ENCODE measurements at regions not wholly inside any gene's neighbourhood (a gene's known extent, or its start where the extent isn't known, plus 50 kb on each side); places are given as distances from the start of the nearest gene placed in this dataset.

- H3K9me3 ChIP-seq (replicated peaks; ENCODE audit: control insufficient read depth, insufficient read depth, low read depth, low read length): no peaks in the 10 kb centered on the region
- no peak for FAIRE-seq
- CTCF ChIA-PET (ENCODE audit: low intra/inter-chr PET ratio): no interaction called here
These were observed 62.7 kb upstream of the EDNRA start for GRCh38 chr4:147418226-147418625.

More at GRCh38 chr4:147418226-147418625, 62.7 kb upstream of the EDNRA start:
- no peaks in the 10 kb centered on the region for H3K79me2 ChIP-seq (ENCODE audit: control insufficient read depth, insufficient read depth, low read length)
- intact Hi-C loops (cut with micrococcal nuclease): no loop called here
- POLR2A ChIA-PET: no interaction called here
- in situ Hi-C loops (cut with MboI): no loop called here
- H3K9ac ChIP-seq (ENCODE audit: insufficient read depth in 1 of 2, low read depth in 2 of 2, low read length in 2 of 2): no peak overlapping the region
- H2AFZ ChIP-seq (ENCODE audit: low read depth, low read length): no peak overlapping the region
- no peaks in the 10 kb centered on the region for H3K4me1 ChIP-seq (replicated peaks in 1 of 2; ENCODE audit: control insufficient read depth in 2 of 2, insufficient read depth in 2 of 2, low read length in 2 of 2)
- H4K20me1 ChIP-seq (replicated peaks; ENCODE audit: control insufficient read depth, insufficient read depth, low read length): no peaks in the 10 kb centered on the region
- H3K4me3 ChIP-seq: no peak overlapping the region
- H3K4me2 ChIP-seq (ENCODE audit: insufficient read depth, low read length): no peak overlapping the region
- DNase-seq (ENCODE audit: extremely low read depth in 1 of 4, low spot score in 3 of 4) (no peak), ATAC-seq (no peak)
- no peaks in the 10 kb centered on the region for H3K36me3 ChIP-seq (ENCODE audit: control insufficient read depth, insufficient read depth, low read length)
- TF ChIP-seq MEF2D (tag; conservative IDR thresholded peaks at IDR 0.05; ENCODE audit: low read depth) (no peak), JUNB (CRISPR knock-in tag; conservative IDR thresholded peaks at IDR 0.05) (no peak), MECOM (CRISPR knock-in tag; IDR thresholded peaks at IDR 0.05) (no peak), MYNN (IDR thresholded peaks at IDR 0.05) (no peak), MYNN (CRISPR knock-in tag; IDR thresholded peaks at IDR 0.05) (no peak), U2AF1 (optimal IDR thresholded peaks at IDR 0.05; ENCODE audit: low read depth, low read length) (no peak), PHF20 (IDR thresholded peaks at IDR 0.05; ENCODE audit: partially characterized antibody) (no peak), STAT5B (CRISPR knock-in tag; IDR thresholded peaks at IDR 0.05) (no peak)
- TF ChIP-seq, protein P1, sequence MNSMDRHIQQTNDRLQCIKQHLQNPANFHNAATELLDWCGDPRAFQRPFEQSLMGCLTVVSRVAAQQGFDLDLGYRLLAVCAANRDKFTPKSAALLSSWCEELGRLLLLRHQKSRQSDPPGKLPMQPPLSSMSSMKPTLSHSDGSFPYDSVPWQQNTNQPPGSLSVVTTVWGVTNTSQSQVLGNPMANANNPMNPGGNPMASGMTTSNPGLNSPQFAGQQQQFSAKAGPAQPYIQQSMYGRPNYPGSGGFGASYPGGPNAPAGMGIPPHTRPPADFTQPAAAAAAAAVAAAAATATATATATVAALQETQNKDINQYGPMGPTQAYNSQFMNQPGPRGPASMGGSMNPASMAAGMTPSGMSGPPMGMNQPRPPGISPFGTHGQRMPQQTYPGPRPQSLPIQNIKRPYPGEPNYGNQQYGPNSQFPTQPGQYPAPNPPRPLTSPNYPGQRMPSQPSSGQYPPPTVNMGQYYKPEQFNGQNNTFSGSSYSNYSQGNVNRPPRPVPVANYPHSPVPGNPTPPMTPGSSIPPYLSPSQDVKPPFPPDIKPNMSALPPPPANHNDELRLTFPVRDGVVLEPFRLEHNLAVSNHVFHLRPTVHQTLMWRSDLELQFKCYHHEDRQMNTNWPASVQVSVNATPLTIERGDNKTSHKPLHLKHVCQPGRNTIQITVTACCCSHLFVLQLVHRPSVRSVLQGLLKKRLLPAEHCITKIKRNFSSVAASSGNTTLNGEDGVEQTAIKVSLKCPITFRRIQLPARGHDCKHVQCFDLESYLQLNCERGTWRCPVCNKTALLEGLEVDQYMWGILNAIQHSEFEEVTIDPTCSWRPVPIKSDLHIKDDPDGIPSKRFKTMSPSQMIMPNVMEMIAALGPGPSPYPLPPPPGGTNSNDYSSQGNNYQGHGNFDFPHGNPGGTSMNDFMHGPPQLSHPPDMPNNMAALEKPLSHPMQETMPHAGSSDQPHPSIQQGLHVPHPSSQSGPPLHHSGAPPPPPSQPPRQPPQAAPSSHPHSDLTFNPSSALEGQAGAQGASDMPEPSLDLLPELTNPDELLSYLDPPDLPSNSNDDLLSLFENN (IDR thresholded peaks at IDR 0.05; ENCODE audit: low read depth in 2 of 2, low read length in 2 of 2): no peak
- no peaks in the 10 kb centered on the region for H3K27me3 ChIP-seq (ENCODE audit: control insufficient read depth in 2 of 2, insufficient read depth in 2 of 2, low read length in 2 of 2)
- no peak overlapping the region for H3K27ac ChIP-seq (ENCODE audit: extremely low read depth, low read depth, low read length)
- H3K9me1 ChIP-seq (ENCODE audit: control insufficient read depth, insufficient read depth, low read length): no peaks in the 10 kb centered on the region
- WGBS (ENCODE audit: insufficient coverage, low coverage, missing lambda C conversion rate): 0% methylated on average over 1 of the region's 1 CpG
- no TSS peak for BruUV-seq (replicated peaks)
